ENCODE measurements at regions not wholly inside any gene's neighbourhood (a gene's known extent, or its start where the extent isn't known, plus 50 kb on each side); places are given as distances from the start of the nearest gene placed in this dataset.

GRCh38 chr14:95391331-95391730 lies 71.6 kb upstream of the CLMN start:
- Histone ChIP-seq H3K4me1 (ENCODE audit: control insufficient read depth in 1 of 2, insufficient read depth in 1 of 2, low read depth in 1 of 2, low read length in 1 of 2) (no peaks in the 10 kb centered on the region), H3K27ac (no peak overlapping the region), H3K9me3 (no peaks in the 10 kb centered on the region), H3K27me3 (no peaks in the 10 kb centered on the region), H3K4me3 (ENCODE audit: low read depth in 1 of 2, low read length in 1 of 2) (no peak overlapping the region), H3K36me3 (no peaks in the 10 kb centered on the region)
- TF ChIP-seq CTCF (IDR thresholded peaks at IDR 0.05) = no peak

GRCh38 chr14:95389471-95390011 lies 69.8 kb upstream of the CLMN start:
- H3K4me1 ChIP-seq (ENCODE audit: control insufficient read depth in 1 of 2, insufficient read depth in 1 of 2, low read depth in 1 of 2, low read length in 1 of 2) = no peaks in the 10 kb centered on the region
- no peak for TF ChIP-seq CTCF (IDR thresholded peaks at IDR 0.05)

GRCh38 chr14:95388699-95389098 lies 69.0 kb upstream of the CLMN start:
- Histone ChIP-seq H3K4me3 (ENCODE audit: low read depth in 1 of 2, low read length in 1 of 2) (no peak overlapping the region), H3K4me1 (ENCODE audit: control insufficient read depth in 1 of 2, insufficient read depth in 1 of 2, low read depth in 1 of 2, low read length in 1 of 2) (no peaks in the 10 kb centered on the region), H3K27ac (no peak overlapping the region), H3K36me3 (no peaks in the 10 kb centered on the region), H3K27me3 (no peaks in the 10 kb centered on the region), H3K9me3 (no peaks in the 10 kb centered on the region)
- no peak for TF ChIP-seq CTCF (IDR thresholded peaks at IDR 0.05)

More at GRCh38 chr14:95389471-95390011, 69.8 kb upstream of the CLMN start:
- Histone ChIP-seq H3K9me3 (no peaks in the 10 kb centered on the region), H3K27ac (no peak overlapping the region), H3K36me3 (no peaks in the 10 kb centered on the region), H3K4me3 (ENCODE audit: low read depth in 1 of 2, low read length in 1 of 2) (no peak overlapping the region), H3K27me3 (no peaks in the 10 kb centered on the region)

- no peaks in the 10 kb centered on the region for H3K9me3 ChIP-seq
- H3K36me3 ChIP-seq = no peaks in the 10 kb centered on the region
- no peaks in the 10 kb centered on the region for H3K27me3 ChIP-seq
- no peaks in the 10 kb centered on the region for H3K4me1 ChIP-seq (ENCODE audit: control insufficient read depth in 1 of 2, insufficient read depth in 1 of 2, low read depth in 1 of 2, low read length in 1 of 2)
- H3K4me3 ChIP-seq (ENCODE audit: low read depth in 1 of 2, low read length in 1 of 2) = no peak overlapping the region
- H3K27ac ChIP-seq = no peak overlapping the region
- TF ChIP-seq CTCF (IDR thresholded peaks at IDR 0.05) = no peak
These were observed 68.2 kb upstream of the CLMN start for GRCh38 chr14:95387826-95388445.

DNA sequence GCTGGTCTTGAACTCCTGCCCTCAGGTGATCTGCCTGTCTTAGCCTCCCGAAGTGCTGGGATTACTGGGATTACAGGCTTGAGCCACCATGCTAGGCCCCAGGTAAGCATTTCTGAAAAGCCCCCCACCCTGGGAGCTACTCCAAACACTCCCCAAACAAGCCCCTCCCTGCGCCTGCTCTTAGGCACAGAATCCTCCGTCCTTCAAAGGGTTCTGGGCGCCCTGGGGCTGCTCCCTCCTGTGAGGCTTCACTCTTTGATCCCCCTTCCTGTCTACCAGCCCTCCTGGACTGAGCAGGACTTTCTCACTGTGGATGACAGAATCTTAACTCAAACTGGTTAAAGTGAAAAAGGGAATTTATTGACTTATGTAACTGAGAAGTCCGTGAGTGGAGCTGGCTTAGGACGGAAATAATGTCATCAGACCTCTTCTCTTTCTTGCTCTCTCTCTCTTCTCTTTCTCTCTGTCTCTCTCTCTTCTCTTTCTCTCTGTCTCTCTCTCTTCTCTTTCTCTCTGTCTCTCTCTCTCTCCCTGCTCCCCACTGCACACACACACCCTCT lies 66.9 kb upstream of the CLMN start:
- Histone ChIP-seq H3K36me3 (no peaks in the 10 kb centered on the region), H3K4me1 (ENCODE audit: control insufficient read depth in 1 of 2, insufficient read depth in 1 of 2, low read depth in 1 of 2, low read length in 1 of 2) (no peaks in the 10 kb centered on the region), H3K4me3 (ENCODE audit: low read depth in 1 of 2, low read length in 1 of 2) (no peak overlapping the region), H3K27me3 (no peaks in the 10 kb centered on the region), H3K9me3 (no peaks in the 10 kb centered on the region), H3K27ac (no peak overlapping the region)
- TF ChIP-seq CTCF (IDR thresholded peaks at IDR 0.05) = no peak

All from neutrophil (primary cell).